ENCODE measurements at regions not wholly inside any gene's neighbourhood (a gene's known extent, or its start where the extent isn't known, plus 50 kb on each side); places are given as distances from the start of the nearest gene placed in this dataset.

GRCh38 chr5:167786871-167787578 lies 504.4 kb upstream of the WWC1 start:
- H3K27me3 ChIP-seq (ENCODE audit: insufficient read depth, low read length), result no peaks in the 10 kb centered on the region
- no peak overlapping the region for H3K27ac ChIP-seq (ENCODE audit: low read depth, low read length)
- H3K4ac ChIP-seq (ENCODE audit: low read depth, low read length), result no peak overlapping the region
- H3K36me3 ChIP-seq (ENCODE audit: control insufficient read depth in 1 of 2, insufficient read depth in 2 of 2, low read length in 2 of 2), result no peaks in the 10 kb centered on the region
- H3K4me2 ChIP-seq (ENCODE audit: low read length), result no peak overlapping the region
- H4K8ac ChIP-seq (ENCODE audit: low read depth, low read length), result no peak overlapping the region
- H2AK5ac ChIP-seq (ENCODE audit: low read length), result no peak overlapping the region
- no peaks in the 10 kb centered on the region for H3K4me1 ChIP-seq (ENCODE audit: control insufficient read depth in 1 of 2, insufficient read depth in 2 of 2, low read length in 2 of 2)
- no peak overlapping the region for H3K18ac ChIP-seq (ENCODE audit: low read length)
- no peak overlapping the region for H3K23ac ChIP-seq (ENCODE audit: low read length)
- H4K12ac ChIP-seq (ENCODE audit: low read depth, low read length), result no peak overlapping the region
- H2BK12ac ChIP-seq (ENCODE audit: low read length), result no peak overlapping the region
- H3K9ac ChIP-seq (ENCODE audit: low read length), result no peak overlapping the region
- no peak for DNase-seq
- no peaks in the 10 kb centered on the region for H3K79me1 ChIP-seq (ENCODE audit: low read length)
- no peak overlapping the region for H4K91ac ChIP-seq (ENCODE audit: low read depth, low read length)
- H3K9me3 ChIP-seq (ENCODE audit: insufficient read depth, low read depth, low read length), result no peaks in the 10 kb centered on the region
- no peak overlapping the region for H3K14ac ChIP-seq (ENCODE audit: low read length)
- no peak overlapping the region for H2AFZ ChIP-seq (ENCODE audit: insufficient read depth, low read length, poor library complexity)
- no CpG with 5 or more reads among the region's 2 CpGs for WGBS (ENCODE audit: extremely low coverage, insufficient coverage, insufficient read length)
- no peak overlapping the region for H2BK5ac ChIP-seq (ENCODE audit: low read depth, low read length, poor library complexity)
- no peak overlapping the region for H2BK120ac ChIP-seq (ENCODE audit: insufficient read depth, low read length, poor library complexity)
- no peak overlapping the region for H3K4me3 ChIP-seq (ENCODE audit: low read depth, low read length)
- H3K79me2 ChIP-seq (ENCODE audit: control insufficient read depth, insufficient read depth, low read length, poor library complexity), result no peaks in the 10 kb centered on the region

GRCh38 chr5:167790045-167790444 lies 501.4 kb upstream of the WWC1 start:
- Histone ChIP-seq H2AFZ (ENCODE audit: insufficient read depth, low read length, poor library complexity) (no peak overlapping the region), H3K4ac (ENCODE audit: low read depth, low read length) (no peak overlapping the region), H2BK12ac (ENCODE audit: low read length) (no peak overlapping the region), H2BK120ac (ENCODE audit: insufficient read depth, low read length, poor library complexity) (no peak overlapping the region), H3K36me3 (ENCODE audit: control insufficient read depth in 1 of 2, insufficient read depth in 2 of 2, low read length in 2 of 2) (no peaks in the 10 kb centered on the region), H3K4me1 (ENCODE audit: control insufficient read depth in 1 of 2, insufficient read depth in 2 of 2, low read length in 2 of 2) (no peaks in the 10 kb centered on the region), H3K9me3 (ENCODE audit: insufficient read depth, low read depth, low read length) (no peaks in the 10 kb centered on the region), H4K91ac (ENCODE audit: low read depth, low read length) (no peak overlapping the region), H3K79me1 (ENCODE audit: low read length) (no peaks in the 10 kb centered on the region), H2AK5ac (ENCODE audit: low read length) (no peak overlapping the region), H3K18ac (ENCODE audit: low read length) (no peak overlapping the region), H4K12ac (ENCODE audit: low read depth, low read length) (no peak overlapping the region), H3K4me3 (ENCODE audit: low read depth, low read length) (no peak overlapping the region), H3K27ac (ENCODE audit: low read depth, low read length) (no peak overlapping the region), H3K14ac (ENCODE audit: low read length) (no peak overlapping the region), H3K23ac (ENCODE audit: low read length) (no peak overlapping the region), H3K9ac (ENCODE audit: low read length) (no peak overlapping the region), H3K27me3 (ENCODE audit: insufficient read depth, low read length) (no peaks in the 10 kb centered on the region), H4K8ac (ENCODE audit: low read depth, low read length) (no peak overlapping the region), H2BK5ac (ENCODE audit: low read depth, low read length, poor library complexity) (no peak overlapping the region), H3K79me2 (ENCODE audit: control insufficient read depth, insufficient read depth, low read length, poor library complexity) (no peaks in the 10 kb centered on the region), H3K4me2 (ENCODE audit: low read length) (no peak overlapping the region)
- no peak for DNase-seq
- no CpG with 5 or more reads among the region's 7 CpGs for WGBS (ENCODE audit: extremely low coverage, insufficient coverage, insufficient read length)

GRCh38 chr5:167790462-167791260 lies 500.8 kb upstream of the WWC1 start:
- Histone ChIP-seq H4K8ac (ENCODE audit: low read depth, low read length) (no peak overlapping the region), H2BK120ac (ENCODE audit: insufficient read depth, low read length, poor library complexity) (no peak overlapping the region), H3K14ac (ENCODE audit: low read length) (no peak overlapping the region), H3K4me1 (ENCODE audit: control insufficient read depth in 1 of 2, insufficient read depth in 2 of 2, low read length in 2 of 2) (no peaks in the 10 kb centered on the region), H2BK5ac (ENCODE audit: low read depth, low read length, poor library complexity) (no peak overlapping the region), H3K23ac (ENCODE audit: low read length) (no peak overlapping the region), H3K79me2 (ENCODE audit: control insufficient read depth, insufficient read depth, low read length, poor library complexity) (no peaks in the 10 kb centered on the region), H3K4me2 (ENCODE audit: low read length) (no peak overlapping the region), H4K91ac (ENCODE audit: low read depth, low read length) (no peak overlapping the region), H3K18ac (ENCODE audit: low read length) (no peak overlapping the region), H3K9ac (ENCODE audit: low read length) (no peak overlapping the region), H2AFZ (ENCODE audit: insufficient read depth, low read length, poor library complexity) (no peak overlapping the region), H3K4me3 (ENCODE audit: low read depth, low read length) (no peak overlapping the region), H2AK5ac (ENCODE audit: low read length) (no peak overlapping the region), H3K9me3 (ENCODE audit: insufficient read depth, low read depth, low read length) (no peaks in the 10 kb centered on the region), H3K36me3 (ENCODE audit: control insufficient read depth in 1 of 2, insufficient read depth in 2 of 2, low read length in 2 of 2) (no peaks in the 10 kb centered on the region), H3K79me1 (ENCODE audit: low read length) (no peaks in the 10 kb centered on the region), H3K27ac (ENCODE audit: low read depth, low read length) (no peak overlapping the region), H4K12ac (ENCODE audit: low read depth, low read length) (no peak overlapping the region), H2BK12ac (ENCODE audit: low read length) (no peak overlapping the region), H3K27me3 (ENCODE audit: insufficient read depth, low read length) (no peaks in the 10 kb centered on the region), H3K4ac (ENCODE audit: low read depth, low read length) (no peak overlapping the region)
- WGBS (ENCODE audit: extremely low coverage, insufficient coverage, insufficient read length), result no CpG with 5 or more reads among the region's 8 CpGs
- DNase-seq, result no peak

GRCh38 chr5:167792514-167792913 lies 498.9 kb upstream of the WWC1 start:
- no peaks in the 10 kb centered on the region for H3K79me1 ChIP-seq (ENCODE audit: low read length)
- no peak overlapping the region for H4K91ac ChIP-seq (ENCODE audit: low read depth, low read length)
- no peaks in the 10 kb centered on the region for H3K4me1 ChIP-seq (ENCODE audit: control insufficient read depth in 1 of 2, insufficient read depth in 2 of 2, low read length in 2 of 2)
- H3K9ac ChIP-seq (ENCODE audit: low read length), result no peak overlapping the region
- H3K27ac ChIP-seq (ENCODE audit: low read depth, low read length), result no peak overlapping the region
- no peaks in the 10 kb centered on the region for H3K9me3 ChIP-seq (ENCODE audit: insufficient read depth, low read depth, low read length)
- no peak overlapping the region for H3K4me3 ChIP-seq (ENCODE audit: low read depth, low read length)
- H2AK5ac ChIP-seq (ENCODE audit: low read length), result no peak overlapping the region
- no peak overlapping the region for H3K4ac ChIP-seq (ENCODE audit: low read depth, low read length)
- no peak overlapping the region for H3K14ac ChIP-seq (ENCODE audit: low read length)
- no peak overlapping the region for H3K4me2 ChIP-seq (ENCODE audit: low read length)
- no peak overlapping the region for H4K8ac ChIP-seq (ENCODE audit: low read depth, low read length)
- H3K27me3 ChIP-seq (ENCODE audit: insufficient read depth, low read length), result no peaks in the 10 kb centered on the region
- no peak overlapping the region for H3K18ac ChIP-seq (ENCODE audit: low read length)
- DNase-seq, result no peak
- H3K23ac ChIP-seq (ENCODE audit: low read length), result no peak overlapping the region
- no peak overlapping the region for H2BK12ac ChIP-seq (ENCODE audit: low read length)
- H2AFZ ChIP-seq (ENCODE audit: insufficient read depth, low read length, poor library complexity), result no peak overlapping the region
- no peaks in the 10 kb centered on the region for H3K36me3 ChIP-seq (ENCODE audit: control insufficient read depth in 1 of 2, insufficient read depth in 2 of 2, low read length in 2 of 2)
- no peaks in the 10 kb centered on the region for H3K79me2 ChIP-seq (ENCODE audit: control insufficient read depth, insufficient read depth, low read length, poor library complexity)
- no peak overlapping the region for H2BK120ac ChIP-seq (ENCODE audit: insufficient read depth, low read length, poor library complexity)
- WGBS (ENCODE audit: extremely low coverage, insufficient coverage, insufficient read length), result no CpG with 5 or more reads among the region's 7 CpGs
- no peak overlapping the region for H2BK5ac ChIP-seq (ENCODE audit: low read depth, low read length, poor library complexity)
- no peak overlapping the region for H4K12ac ChIP-seq (ENCODE audit: low read depth, low read length)

Data from trophoblast cell (in vitro differentiated cells and primary cell).